A549 (cell line): ENCODE measurements at regions not wholly inside any gene's neighbourhood (a gene's known extent, or its start where the extent isn't known, plus 50 kb on each side); places are given as distances from the start of the nearest gene placed in this dataset.

Experiments used
- ATAC-seq, 2 experiments: fragments of 200-7000 bp in 1 of 2; fragments of >200 bp in 1 of 2; cut with Nextera tagmentation in 1 of 2; cut with Tn5 transposase in 1 of 2; 3 replicates each; pipeline versions ENCODE4 v1.8.0 to v1.9.1; 2018 to 2020; ENCODE audit warnings: mild to moderate bottlenecking in 1 of 2, moderate library complexity in 1 of 2
- CTCF ChIA-PET: fragments of 300-600 bp; sonication (Branson Sonifier 250); formaldehyde crosslinking; extraction: SDS; loops from one replicate; lab custom pipeline; 2021; ENCODE audit warnings: antibody characterized with exemption, inconsistent platforms; lab: Yijun Ruan, JAX
- POLR2A ChIA-PET: fragments of 350-600 bp; formaldehyde crosslinking; extraction: SDS; loops from one replicate; lab custom pipeline; 2021; ENCODE audit warnings: antibody characterized with exemption, inconsistent platforms; lab: Yijun Ruan, JAX
- DNase-seq, 2 experiments: peaks; one replicate each; pipeline versions ENCODE4 v3.0.0 to v3.0.0-alpha.2; 2011 to 2016; ENCODE audit warnings: low read depth in 1 of 2, low spot score in 1 of 2
- FAIRE-seq: peaks from 2 replicates; lab custom pipeline; 2011; peaks lifted over from hg19 to GRCh38; lab: Jason Lieb, UNC
- H3K27ac ChIP-seq, 2 experiments: fragments of >200 bp; sonication (Bioruptor Twin); formaldehyde crosslinking; 3 replicates each; pipeline ENCODE4 v1.5.1; 2016 to 2017
- H3K4me1 ChIP-seq: fragments of >200 bp; sonication (Bioruptor Twin); formaldehyde crosslinking; 3 replicates; pipeline ENCODE4 v1.6.1; 2016
- H3K4me2 ChIP-seq: fragments of >200 bp; sonication (Bioruptor Twin); formaldehyde crosslinking; 3 replicates; pipeline ENCODE4 v1.6.1; 2016
- H3K4me3 ChIP-seq: fragments of >200 bp; sonication (Bioruptor Twin); formaldehyde crosslinking; 3 replicates; pipeline ENCODE4 v1.5.1; 2016
- H3K9me3 ChIP-seq: fragments of >200 bp; sonication (Bioruptor Twin); formaldehyde crosslinking; 3 replicates; pipeline ENCODE4 v1.6.1; 2016
- CHD2 ChIP-seq: fragments of 150-350 bp; IDR thresholded peaks from 2 replicates; pipeline ENCODE4 v1.6.1; 2014; ENCODE audit warnings: low read length; ENCODE audit not compliant: partially characterized antibody
- EP300 ChIP-seq, 2 experiments: fragments of >200 bp; sonication (Bioruptor Twin); formaldehyde crosslinking; IDR thresholded peaks; 2 replicates in 1 of 2; 3 replicates in 1 of 2; pipeline ENCODE4 v1.6.1; 2016 to 2017
- FOSL2 ChIP-seq, 2 experiments: fragments of 450-650 bp in 1 of 2; fragments of >200 bp in 1 of 2; sonication (Bioruptor Twin) in 1 of 2; formaldehyde crosslinking; IDR thresholded peaks; 2 replicates each; pipeline versions ENCODE4 v1.5.0 to v1.6.1; 2016 to 2020; ENCODE audit warnings: mild to moderate bottlenecking in 1 of 2, moderate library complexity in 1 of 2
- HDAC2 ChIP-seq: fragments of 200-600 bp; sonication (generic); IDR thresholded peaks from 2 replicates; pipeline ENCODE4 v1.6.1; 2016
- HOXB13 ChIP-seq: fragments of 250-450 bp; sonication (Bioruptor Pico); IDR thresholded peaks from 2 replicates; pipeline ENCODE4 v1.5.0; 2020; ENCODE audit warnings: low read depth, mild to moderate bottlenecking, moderate library complexity
- NFE2L2 ChIP-seq: fragments of 150-350 bp; conservative IDR thresholded peaks from 2 replicates; pipeline ENCODE4 v1.6.1; 2014; ENCODE audit warnings: low read length
- NR3C1 ChIP-seq: fragments of >200 bp; sonication (Bioruptor Twin); formaldehyde crosslinking; IDR thresholded peaks from 3 replicates; pipeline ENCODE4 v1.6.1; 2017
- PHF8 ChIP-seq: fragments of 200-600 bp; sonication (generic); IDR thresholded peaks from 2 replicates; pipeline ENCODE4 v1.6.1; 2016; ENCODE audit warnings: low read depth, mild to moderate bottlenecking, antibody characterized with exemption, moderate library complexity, borderline replicate concordance
- TP53 ChIP-seq: fragments of 250-450 bp; sonication (Bioruptor Pico); IDR thresholded peaks from 2 replicates; pipeline ENCODE4 v1.5.0; 2021; ENCODE audit warnings: mild to moderate bottlenecking, moderate library complexity
- ZFP36 ChIP-seq: fragments of 450-650 bp; IDR thresholded peaks from 2 replicates; pipeline ENCODE4 v1.6.1; 2014; ENCODE audit warnings: borderline replicate concordance; ENCODE audit not compliant: partially characterized antibody
- WGBS: methylation state at CpG from one replicate; pipeline ENCODE4 v1.1.6; 2017; ENCODE audit errors: missing lambda C conversion rate; 5-methylcytosine and 5-hydroxymethylcytosine counted together
- TF ChIP-seq, protein P1 (sequence below): fragments of 450-650 bp; IDR thresholded peaks from 2 replicates; pipeline ENCODE4 v1.6.1; 2014; ENCODE audit warnings: antibody characterized with exemption
- TF ChIP-seq, protein P2 (sequence below): fragments of 200-600 bp; sonication (generic); IDR thresholded peaks from 2 replicates; pipeline ENCODE4 v1.6.1; 2016; ENCODE audit warnings: antibody characterized with exemption, mild to moderate bottlenecking, moderate library complexity
- TF ChIP-seq, protein P3 (sequence below): fragments of >200 bp; sonication (Bioruptor Twin); formaldehyde crosslinking; IDR thresholded peaks from 3 replicates; pipeline ENCODE4 v1.5.1; 2016
- TF ChIP-seq, protein P4 (sequence below): fragments of 250-450 bp; sonication (Bioruptor Pico); IDR thresholded peaks from 2 replicates; pipeline ENCODE4 v1.5.0; 2020; ENCODE audit warnings: low read depth, mild to moderate bottlenecking, moderate library complexity
- TF ChIP-seq, protein P5 (sequence below): fragments of 150-350 bp; IDR thresholded peaks from 2 replicates; pipeline ENCODE4 v1.6.1; 2014; ENCODE audit warnings: low read depth, mild to moderate bottlenecking, low read length

DNA sequence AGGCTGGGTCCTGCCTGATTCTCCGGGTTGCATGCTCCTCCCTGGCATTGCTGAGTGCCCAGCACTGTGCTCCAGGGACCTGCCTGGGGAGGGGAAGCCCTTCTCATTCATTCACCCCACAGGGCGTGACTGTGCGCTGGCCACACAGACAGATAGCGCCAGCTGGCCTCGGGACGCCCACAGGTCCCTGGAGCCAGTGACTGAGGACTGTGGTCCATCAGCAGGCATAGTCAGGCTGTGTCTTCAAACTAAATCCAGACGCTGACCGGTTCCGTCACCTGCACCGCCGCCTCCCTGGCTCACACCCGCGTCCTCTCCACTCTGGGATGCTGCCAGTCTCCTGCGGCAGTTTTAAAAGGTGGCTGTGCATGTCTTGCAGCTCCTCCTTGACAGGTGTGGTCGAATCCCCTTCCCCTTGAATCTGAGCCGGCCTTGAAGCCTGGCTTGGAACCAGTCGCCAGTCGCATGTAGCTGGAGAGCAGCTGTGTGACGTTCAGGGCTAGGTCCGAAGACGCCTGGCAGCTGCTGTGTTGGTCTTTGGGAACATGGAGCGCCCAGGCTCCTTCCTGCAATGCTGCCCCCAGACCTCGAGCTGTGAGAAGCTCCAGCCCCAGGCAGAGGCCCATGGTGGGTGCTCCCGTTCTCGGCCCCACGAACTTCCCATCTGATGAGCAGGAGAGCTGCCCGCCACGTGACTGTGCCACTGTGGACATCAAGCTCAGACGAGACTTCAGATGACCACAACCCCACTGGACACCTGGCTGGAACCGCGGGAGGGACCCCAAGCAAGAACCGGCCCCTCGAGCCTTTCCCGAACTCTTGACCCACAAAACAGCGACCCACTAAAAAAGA lies 94.1 kb downstream of the ADRA2C start:
- POLR2A ChIA-PET, result no interaction called here
- TF ChIP-seq CHD2 (no peak), NR3C1 (no peak), HDAC2 (no peak), PHF8 (no peak), TP53 (CRISPR knock-in tag) (no peak), HOXB13 (CRISPR knock-in tag) (no peak), FOSL2 (IDR thresholded peaks at IDR 0.05) (no peak), FOSL2 (CRISPR knock-in tag; IDR thresholded peaks at IDR 0.05) (no peak), ZFP36 (no peak), NFE2L2 (no peak), EP300 (IDR thresholded peaks at IDR 0.05) (no peak)
- TF ChIP-seq, protein P1, sequence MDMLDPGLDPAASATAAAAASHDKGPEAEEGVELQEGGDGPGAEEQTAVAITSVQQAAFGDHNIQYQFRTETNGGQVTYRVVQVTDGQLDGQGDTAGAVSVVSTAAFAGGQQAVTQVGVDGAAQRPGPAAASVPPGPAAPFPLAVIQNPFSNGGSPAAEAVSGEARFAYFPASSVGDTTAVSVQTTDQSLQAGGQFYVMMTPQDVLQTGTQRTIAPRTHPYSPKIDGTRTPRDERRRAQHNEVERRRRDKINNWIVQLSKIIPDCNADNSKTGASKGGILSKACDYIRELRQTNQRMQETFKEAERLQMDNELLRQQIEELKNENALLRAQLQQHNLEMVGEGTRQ, result no peak
- TF ChIP-seq, protein P2, sequence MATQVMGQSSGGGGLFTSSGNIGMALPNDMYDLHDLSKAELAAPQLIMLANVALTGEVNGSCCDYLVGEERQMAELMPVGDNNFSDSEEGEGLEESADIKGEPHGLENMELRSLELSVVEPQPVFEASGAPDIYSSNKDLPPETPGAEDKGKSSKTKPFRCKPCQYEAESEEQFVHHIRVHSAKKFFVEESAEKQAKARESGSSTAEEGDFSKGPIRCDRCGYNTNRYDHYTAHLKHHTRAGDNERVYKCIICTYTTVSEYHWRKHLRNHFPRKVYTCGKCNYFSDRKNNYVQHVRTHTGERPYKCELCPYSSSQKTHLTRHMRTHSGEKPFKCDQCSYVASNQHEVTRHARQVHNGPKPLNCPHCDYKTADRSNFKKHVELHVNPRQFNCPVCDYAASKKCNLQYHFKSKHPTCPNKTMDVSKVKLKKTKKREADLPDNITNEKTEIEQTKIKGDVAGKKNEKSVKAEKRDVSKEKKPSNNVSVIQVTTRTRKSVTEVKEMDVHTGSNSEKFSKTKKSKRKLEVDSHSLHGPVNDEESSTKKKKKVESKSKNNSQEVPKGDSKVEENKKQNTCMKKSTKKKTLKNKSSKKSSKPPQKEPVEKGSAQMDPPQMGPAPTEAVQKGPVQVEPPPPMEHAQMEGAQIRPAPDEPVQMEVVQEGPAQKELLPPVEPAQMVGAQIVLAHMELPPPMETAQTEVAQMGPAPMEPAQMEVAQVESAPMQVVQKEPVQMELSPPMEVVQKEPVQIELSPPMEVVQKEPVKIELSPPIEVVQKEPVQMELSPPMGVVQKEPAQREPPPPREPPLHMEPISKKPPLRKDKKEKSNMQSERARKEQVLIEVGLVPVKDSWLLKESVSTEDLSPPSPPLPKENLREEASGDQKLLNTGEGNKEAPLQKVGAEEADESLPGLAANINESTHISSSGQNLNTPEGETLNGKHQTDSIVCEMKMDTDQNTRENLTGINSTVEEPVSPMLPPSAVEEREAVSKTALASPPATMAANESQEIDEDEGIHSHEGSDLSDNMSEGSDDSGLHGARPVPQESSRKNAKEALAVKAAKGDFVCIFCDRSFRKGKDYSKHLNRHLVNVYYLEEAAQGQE, result no peak
- TF ChIP-seq, protein P3, sequence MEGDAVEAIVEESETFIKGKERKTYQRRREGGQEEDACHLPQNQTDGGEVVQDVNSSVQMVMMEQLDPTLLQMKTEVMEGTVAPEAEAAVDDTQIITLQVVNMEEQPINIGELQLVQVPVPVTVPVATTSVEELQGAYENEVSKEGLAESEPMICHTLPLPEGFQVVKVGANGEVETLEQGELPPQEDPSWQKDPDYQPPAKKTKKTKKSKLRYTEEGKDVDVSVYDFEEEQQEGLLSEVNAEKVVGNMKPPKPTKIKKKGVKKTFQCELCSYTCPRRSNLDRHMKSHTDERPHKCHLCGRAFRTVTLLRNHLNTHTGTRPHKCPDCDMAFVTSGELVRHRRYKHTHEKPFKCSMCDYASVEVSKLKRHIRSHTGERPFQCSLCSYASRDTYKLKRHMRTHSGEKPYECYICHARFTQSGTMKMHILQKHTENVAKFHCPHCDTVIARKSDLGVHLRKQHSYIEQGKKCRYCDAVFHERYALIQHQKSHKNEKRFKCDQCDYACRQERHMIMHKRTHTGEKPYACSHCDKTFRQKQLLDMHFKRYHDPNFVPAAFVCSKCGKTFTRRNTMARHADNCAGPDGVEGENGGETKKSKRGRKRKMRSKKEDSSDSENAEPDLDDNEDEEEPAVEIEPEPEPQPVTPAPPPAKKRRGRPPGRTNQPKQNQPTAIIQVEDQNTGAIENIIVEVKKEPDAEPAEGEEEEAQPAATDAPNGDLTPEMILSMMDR, result no peak
- TF ChIP-seq, protein P4, sequence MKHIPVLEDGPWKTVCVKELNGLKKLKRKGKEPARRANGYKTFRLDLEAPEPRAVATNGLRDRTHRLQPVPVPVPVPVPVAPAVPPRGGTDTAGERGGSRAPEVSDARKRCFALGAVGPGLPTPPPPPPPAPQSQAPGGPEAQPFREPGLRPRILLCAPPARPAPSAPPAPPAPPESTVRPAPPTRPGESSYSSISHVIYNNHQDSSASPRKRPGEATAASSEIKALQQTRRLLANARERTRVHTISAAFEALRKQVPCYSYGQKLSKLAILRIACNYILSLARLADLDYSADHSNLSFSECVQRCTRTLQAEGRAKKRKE (CRISPR knock-in tag), result no peak
- TF ChIP-seq, protein P5, sequence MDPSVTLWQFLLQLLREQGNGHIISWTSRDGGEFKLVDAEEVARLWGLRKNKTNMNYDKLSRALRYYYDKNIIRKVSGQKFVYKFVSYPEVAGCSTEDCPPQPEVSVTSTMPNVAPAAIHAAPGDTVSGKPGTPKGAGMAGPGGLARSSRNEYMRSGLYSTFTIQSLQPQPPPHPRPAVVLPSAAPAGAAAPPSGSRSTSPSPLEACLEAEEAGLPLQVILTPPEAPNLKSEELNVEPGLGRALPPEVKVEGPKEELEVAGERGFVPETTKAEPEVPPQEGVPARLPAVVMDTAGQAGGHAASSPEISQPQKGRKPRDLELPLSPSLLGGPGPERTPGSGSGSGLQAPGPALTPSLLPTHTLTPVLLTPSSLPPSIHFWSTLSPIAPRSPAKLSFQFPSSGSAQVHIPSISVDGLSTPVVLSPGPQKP, result no peak
- TF ChIP-seq, all 56 proteins: peak for 0
- 32% methylated on average over 20 of the region's 35 CpGs for WGBS
- H3K4me3 ChIP-seq, result no peak overlapping the region
- no peak overlapping the region for H3K4me2 ChIP-seq
- DNase-seq (no peak), ATAC-seq (no peak), FAIRE-seq (no peak)
- H3K4me1 ChIP-seq, result no peaks in the 10 kb centered on the region
- CTCF ChIA-PET, result interaction anchor here (1.0 kb wide), 1 partner anchor 95 kb away, joined by 3 read pairs; no protein-coding TSS in a partner anchor
- H3K9me3 ChIP-seq, result no peaks in the 10 kb centered on the region
- H3K27ac ChIP-seq, result no peak overlapping the region
